Forelimb muscle (tissue), 1 donor: ENCODE measurements at regions not wholly inside any gene's neighbourhood (a gene's known extent, or its start where the extent isn't known, plus 50 kb on each side); places are given as distances from the start of the nearest gene placed in this dataset.
"Not testable (repeated sequence)": the region's sequence is repeated elsewhere in the genome, so short reads cannot be mapped to it uniquely, and the experiment has no call there.

Source experiments
- DNase-seq: peaks from one replicate; pipeline ENCODE4 v3.0.0-alpha.2; 2013; ENCODE audit warnings: low read depth

- DNase-seq: no peak
Measured at GRCh38 chr6:19976411-19977129, 139.4 kb downstream of the ID4 start.

- no peak for DNase-seq
Measured at GRCh38 chr6:19979059-19979458, 141.9 kb downstream of the ID4 start.

- DNase-seq: no peak
Measured at GRCh38 chr6:19979986-19980385, 142.8 kb downstream of the ID4 start.

- no peak for DNase-seq
Measured at GRCh38 chr6:19983374-19983773, 146.2 kb downstream of the ID4 start.

- no peak for DNase-seq
Measured at GRCh38 chr6:19986691-19987438, 149.7 kb downstream of the ID4 start.

- peak; percentile 2 for DNase-seq
Measured at GRCh38 chr6:19988555-19988954, 151.4 kb downstream of the ID4 start.

- no peak for DNase-seq
Measured at GRCh38 chr6:19991176-19991575, 154.0 kb downstream of the ID4 start.

GRCh38 chr6:19994909-19995308, 157.7 kb downstream of the ID4 start:
- DNase-seq: no peak

- DNase-seq: no peak
Measured at GRCh38 chr6:19995575-19996257, 158.5 kb downstream of the ID4 start.

GRCh38 chr6:19997104-19997503, 159.9 kb downstream of the ID4 start:
- DNase-seq: no peak

- DNase-seq: no peak
Measured at GRCh38 chr6:19998541-19998940, 161.4 kb downstream of the ID4 start.

- DNase-seq: no peak
Measured at GRCh38 chr6:19999319-20000191, 162.4 kb downstream of the ID4 start.

GRCh38 chr6:20001286-20001685, 164.1 kb downstream of the ID4 start:
- no peak for DNase-seq

- DNase-seq: no peak
Measured at GRCh38 chr6:20006037-20006436, 168.9 kb downstream of the ID4 start.

GRCh38 chr6:20008131-20008530, 171.0 kb downstream of the ID4 start:
- DNase-seq: no peak

- DNase-seq: no peak
Measured at GRCh38 chr6:20013066-20013861, 176.1 kb downstream of the ID4 start.

GRCh38 chr6:20014508-20014907, 177.3 kb downstream of the ID4 start:
- DNase-seq: no peak

GRCh38 chr6:20020526-20020925, 183.4 kb downstream of the ID4 start:
- no peak for DNase-seq

- DNase-seq: no peak
Measured at GRCh38 chr6:20021795-20022194, 184.6 kb downstream of the ID4 start.

- DNase-seq: not testable (repeated sequence)
Measured at GRCh38 chr6:20023549-20024315, 186.6 kb downstream of the ID4 start.
